ENCODE measurements at regions not wholly inside any gene's neighbourhood (a gene's known extent, or its start where the extent isn't known, plus 50 kb on each side); places are given as distances from the start of the nearest gene placed in this dataset.

DNA sequence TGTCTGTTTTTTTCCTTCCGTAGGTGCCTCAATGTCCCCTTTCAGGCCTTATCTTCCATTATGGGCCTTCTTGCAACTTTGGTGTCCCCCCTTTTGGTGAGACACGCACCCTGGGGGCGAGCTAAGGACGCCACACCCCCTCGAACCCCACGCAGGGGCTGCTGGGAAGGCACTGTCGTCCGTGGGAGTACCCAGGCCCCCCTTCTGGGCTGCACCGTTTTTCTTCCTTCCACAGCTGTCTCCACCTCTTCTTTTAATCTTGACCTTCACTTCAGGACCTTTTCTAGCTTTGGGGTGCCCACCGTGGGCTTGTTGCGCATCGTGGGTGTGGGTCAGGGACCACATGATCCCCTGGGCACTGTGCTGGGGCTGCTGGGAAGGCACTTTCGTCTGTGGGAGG is 271.8 kb downstream of the ALG10 start:
- DNase-seq, result no peak

DNA sequence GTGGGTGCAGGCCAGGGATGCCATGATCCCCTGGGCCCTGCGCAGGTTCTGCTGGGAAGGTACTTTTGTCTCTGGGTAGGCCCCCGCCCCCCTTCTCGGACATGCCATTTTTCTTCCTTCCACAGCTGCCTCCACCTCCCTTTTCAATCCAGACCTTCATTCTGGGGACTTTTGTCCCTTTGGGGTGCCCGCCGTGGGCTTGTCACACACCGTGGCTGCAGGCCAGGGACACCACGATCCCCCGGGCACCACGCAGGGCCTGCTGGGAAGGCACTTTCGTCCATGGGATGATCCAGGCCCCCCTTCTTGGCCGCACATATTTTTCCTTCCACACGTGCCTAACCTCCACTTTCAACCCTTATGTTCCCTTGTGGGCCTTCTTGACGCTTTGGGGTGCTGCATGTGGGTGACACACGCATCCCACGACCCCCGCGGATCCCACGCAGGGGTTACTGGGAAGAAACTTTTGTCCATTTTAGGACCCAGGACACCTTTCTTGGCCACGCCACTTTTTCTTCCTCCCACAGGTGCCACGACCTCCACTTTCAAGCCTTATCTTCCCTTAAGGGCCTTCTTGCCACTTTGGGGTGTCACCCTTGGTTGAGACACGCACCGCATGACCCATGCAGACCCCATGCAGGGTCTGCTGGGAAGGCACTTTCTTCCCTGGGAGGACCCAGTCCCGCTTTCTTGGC is 272.5 kb downstream of the ALG10 start:
- no peak for DNase-seq

DNA sequence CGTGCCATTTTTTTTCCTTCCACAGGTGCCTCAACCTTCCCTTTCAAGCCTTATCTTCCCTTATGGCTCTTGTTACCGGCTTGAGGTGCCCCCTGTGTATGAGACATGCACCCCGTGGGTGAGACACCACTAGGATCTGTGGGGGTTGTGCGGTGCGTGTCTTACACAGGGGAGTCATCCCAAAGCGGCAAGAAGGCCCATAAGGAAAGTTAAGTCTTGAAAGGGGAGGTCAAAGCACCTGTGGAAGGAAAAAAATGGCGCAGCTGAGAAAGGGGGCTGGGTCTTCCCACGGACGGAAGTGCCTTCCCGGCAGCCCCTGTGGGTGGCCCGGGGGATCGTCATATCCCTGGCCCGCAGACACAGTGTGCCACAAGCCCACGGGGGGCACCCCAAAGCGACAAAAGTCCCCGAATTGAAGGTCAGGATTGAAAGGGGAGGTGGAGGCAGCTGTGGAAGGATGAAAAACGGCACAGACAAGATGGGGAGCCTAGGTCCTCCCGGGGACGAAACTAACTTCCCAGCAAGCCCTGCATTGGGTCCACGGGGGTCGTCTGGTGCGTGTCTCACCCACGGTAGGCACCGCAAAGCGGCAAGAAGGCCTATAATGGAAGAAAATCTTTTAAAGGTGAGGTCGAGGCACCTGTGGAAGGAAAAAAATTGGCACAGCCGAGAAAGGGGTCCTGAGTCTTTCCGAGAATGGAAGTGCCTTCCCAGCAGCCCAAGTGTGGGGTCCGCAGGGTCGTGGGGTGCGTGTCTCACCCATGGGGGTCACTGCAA is 273.3 kb downstream of the ALG10 start:
- DNase-seq, result no peak

DNA sequence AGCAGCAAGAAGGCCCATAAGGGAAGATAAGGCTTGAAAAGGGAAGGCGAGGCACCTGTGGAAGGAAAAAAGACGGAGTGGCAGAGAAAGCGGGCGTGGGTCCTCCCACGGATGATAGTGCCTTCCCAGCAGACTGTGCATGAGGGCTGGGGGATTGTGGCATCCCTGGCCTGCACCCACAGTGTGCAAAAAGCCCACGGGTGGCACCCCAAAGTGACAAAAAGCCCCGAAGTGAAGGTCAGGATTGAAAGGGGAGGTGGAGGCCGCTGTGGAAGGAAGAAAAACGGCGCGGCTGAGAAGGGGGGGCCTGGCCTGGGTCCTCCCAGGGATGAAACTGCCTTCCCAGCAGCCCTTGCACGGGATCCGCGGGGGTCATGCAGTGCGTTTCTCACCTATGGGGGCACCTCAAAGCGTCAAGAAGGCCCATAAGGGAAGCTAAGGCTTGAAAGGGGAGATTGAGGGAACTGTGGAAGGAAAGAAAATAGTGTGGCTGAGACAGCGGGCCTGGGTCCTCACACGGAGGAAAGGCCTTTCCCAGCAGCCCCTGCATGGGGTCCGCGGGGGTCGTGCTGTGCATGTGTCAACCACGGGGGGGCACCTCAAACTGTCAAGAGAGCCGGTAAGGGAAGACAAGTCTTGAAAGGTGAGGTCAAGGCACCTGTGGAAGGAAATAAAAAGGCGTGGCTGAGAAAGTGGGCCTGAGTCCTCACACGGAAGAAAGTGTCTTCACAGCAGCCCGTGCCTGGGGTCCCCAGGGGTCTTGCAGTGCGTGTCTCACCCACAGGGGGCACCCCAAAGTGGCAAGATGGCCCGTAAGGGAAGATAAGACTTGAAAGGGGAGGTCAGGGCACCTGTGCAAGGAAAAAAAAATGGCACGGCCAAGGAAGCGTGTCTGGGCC is 274.1 kb downstream of the ALG10 start:
- no peak for DNase-seq

DNA sequence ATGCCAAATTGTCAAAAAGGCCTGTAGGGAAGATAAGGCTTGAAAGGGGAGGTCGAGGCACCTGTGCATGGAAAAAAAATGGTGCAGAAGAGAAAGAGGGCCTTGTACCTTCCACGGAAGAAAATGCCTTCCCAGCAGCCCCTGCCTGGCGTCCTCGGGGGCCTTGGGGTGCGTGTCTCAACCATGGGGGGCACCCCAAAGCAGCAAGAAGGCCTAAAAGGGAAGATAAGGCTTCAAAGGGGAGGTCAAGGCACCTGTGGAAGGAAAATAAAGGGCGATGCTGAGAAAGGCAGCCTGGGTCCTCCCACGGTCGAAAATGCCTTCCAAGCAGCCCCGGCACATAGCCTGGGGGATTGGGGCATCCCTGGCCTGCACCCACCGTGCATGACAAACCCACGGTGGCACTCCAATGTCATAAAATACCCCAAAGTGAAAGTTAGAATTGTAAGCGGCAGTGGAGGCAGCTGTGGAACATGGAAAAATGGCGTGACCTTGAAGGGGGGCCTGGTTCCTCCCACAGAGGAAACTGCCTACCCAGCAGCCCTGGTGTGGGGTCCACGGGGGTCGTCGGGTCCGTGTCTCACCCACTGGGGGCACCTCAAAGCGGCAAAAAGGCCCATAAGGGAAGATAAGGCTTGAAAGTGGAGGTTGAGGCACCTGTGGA is 275.0 kb downstream of the ALG10 start:
- no peak for DNase-seq

DNA sequence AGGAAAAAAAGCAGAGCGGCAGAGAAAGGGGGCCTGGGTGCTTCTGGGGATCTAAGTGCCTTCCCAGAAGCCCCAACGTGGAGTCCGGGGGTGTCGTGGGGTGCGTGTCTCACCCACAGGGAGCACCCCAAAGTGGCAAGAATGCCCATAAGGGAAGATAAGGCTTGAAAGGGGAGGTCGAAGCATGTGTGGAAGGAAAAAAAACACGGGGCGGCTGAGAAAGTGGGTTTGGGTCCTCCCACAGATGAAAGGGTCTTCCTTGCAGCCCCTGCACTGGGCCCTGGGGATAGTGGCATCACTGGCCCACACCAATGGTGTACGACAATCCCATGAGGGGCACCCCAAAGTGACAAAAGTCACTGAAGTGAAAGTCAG is 275.5 kb downstream of the ALG10 start:
- DNase-seq, result no peak

DNA sequence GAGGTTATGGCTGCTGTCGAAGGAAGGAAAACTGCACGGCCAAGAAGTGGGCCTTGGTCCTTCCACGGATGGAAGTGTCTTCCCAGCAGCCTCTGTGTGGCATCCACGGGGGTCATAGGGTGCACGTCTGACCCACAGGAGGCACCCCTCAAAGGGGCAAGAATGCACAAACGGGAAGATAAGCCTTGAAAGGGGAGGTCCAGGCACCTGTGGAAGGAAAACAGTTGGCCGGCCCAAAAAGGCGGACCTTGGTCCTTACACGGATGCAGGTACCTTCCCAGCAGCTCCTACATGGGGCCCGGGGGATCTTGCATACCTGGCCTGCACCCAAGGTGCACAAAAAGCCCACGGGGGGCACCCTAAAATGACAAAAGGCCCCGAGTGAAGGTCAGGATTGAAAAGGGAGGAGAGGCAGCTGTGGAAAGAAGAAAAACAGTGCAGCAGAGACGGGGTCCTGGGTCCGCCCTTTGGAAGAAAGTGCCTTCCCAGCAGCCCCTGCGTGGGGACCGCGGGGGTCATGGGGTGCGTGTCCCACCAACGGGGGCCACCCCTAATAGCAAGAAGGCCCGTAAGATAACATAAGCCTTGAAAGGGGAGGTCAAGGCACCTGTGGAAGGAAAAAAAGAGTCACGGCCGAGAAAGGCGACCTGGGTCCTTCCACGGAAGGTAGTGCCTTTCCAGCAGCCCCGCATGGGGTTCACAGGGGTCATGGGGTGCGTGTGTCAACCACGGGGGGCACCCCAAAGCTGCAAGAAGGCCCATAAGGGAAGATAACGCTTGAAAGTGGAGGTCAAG is 276.1 kb downstream of the ALG10 start:
- DNase-seq, result no peak

DNA sequence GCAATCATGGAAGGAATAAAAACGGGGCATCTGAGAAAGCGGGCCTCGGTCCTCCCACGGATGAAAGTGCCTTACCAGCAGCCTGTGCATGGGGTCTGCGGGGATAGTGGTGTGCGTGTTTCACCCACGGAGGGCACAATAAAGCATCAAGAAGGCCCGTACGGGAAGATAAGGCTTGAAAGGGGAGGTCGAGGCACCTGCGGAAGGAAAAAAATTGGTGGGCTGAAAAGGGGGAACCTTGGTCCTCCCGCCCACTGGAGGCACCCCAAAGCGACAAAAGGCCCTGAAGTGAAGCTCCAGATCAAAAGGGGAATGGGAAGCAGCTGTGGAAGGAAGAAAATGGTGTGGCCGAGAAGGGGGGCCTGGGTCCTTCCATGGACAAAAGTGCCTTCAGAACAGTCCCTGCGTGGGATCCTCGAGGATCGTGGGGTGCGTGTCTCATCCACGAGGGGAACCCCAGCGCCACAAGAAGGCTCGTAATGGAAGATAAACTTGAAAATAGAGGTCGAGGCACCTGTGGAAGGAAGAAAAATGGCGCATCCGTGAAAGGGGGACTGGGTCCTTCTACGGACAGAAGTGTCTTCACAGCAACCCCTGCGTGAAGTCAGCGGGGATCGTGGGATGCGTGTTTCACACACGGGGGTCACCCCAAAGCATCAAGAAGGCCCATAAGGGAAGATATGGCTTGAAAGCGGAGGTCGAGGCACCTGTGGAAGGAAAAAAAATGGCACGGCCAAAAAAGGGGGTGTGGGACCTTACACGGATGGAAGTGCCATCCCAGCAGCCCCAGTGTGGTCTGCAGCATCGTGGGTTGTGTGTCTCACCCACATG is 276.9 kb downstream of the ALG10 start:
- DNase-seq, result no peak

DNA sequence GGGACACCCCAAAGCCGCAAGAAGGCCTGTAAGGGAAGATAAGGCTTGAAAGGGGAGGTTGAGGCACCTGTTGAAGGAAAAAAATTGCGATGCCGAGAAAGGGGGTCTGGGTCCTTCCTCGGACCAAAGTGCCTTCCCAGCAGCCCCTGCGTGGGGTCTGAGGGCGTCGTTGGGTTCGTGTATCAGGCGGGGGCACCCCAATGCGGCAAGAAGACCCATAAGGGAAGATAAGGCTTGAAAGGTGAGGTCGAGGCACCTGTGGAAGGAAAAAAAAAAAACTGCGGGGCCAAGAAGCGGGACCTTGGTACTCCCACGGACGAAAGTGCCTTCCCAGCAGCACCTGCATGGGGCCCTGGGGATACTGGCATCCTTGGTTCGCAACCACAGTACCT is 277.5 kb downstream of the ALG10 start:
- no peak for DNase-seq

DNA sequence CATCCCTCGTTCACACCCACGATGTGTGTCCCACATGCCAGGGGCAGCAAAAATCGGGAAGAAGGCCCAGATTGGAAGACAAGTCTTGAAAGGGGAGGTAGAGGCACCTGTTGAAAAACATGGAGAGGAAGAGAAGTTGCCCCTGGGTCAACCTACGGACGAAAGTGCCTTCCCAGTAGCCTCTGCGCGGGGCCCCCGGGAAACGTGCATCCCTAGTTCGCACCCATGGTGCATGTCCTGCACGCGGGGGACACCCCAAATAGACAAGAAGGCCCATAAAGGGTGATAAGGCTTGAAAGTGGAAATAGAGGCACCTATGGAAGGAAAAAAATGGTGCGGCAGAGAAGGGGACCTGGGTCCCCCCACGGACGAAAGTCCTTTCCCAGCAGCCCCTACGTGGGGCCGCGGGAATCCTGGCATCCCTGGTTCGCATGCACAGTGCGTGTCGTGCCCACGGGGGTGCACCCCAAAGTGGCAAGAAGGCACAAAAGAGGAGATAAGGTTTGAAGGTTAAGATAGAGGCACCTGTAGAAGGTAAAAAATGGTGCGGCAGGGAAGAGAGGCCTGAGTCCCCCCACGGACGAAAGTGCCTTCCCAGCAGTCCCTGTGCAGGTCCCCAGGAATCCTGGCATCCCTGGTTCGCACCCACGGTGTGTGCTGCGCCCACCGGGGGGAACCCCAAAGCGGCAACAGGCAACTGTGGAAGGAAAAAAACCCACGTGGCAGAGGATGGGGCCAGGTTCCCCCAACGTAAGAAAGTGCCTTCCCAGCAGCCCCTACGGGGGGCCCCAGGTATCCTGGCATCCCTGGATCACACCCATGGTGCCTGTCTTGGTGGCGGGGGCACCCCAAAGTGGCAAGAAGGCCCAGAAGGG is 278.3 kb downstream of the ALG10 start:
- DNase-seq, result no peak

DNA sequence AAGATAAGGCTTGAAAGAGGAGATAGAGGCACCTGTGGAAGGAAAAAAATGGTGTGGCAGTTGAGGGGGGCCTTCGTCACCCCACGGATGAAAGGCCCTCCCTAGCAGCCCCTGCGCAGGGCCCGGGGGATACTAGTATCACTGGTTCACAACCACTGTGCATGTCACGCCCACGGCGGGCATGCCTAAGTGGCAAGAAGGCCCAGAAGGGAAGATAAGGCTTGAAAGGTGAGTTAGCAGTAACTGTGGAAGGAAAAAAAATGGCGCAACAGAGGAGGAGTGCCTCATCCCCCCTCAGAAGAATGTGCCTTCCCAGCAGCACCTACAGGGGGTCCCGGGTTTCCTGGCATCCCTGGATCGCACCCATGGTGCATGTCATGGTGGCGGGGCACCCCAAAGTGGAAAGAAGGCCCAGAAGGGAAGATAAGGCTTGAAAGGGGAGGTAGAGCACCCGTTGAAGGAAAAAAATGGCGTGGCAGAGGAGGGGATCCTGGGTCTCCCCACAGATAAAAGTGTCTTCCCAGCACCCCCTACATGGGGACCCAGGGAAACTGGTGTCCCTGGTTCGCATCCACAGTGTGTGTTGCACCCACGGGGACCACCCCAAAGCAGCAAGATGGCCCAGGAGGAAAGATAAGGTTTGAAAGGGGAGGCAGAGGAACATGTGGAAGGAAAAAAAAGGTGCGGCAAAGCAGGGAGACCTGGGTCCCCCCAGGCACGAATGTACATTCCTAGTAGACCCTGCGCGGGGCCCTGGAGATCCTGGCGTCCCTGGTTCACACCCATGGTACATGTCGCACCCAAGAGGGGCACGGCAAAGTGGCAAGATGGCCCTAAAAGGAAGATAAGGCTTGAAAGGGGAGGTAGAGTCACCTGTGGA is 279.2 kb downstream of the ALG10 start:
- DNase-seq, result no peak

DNA sequence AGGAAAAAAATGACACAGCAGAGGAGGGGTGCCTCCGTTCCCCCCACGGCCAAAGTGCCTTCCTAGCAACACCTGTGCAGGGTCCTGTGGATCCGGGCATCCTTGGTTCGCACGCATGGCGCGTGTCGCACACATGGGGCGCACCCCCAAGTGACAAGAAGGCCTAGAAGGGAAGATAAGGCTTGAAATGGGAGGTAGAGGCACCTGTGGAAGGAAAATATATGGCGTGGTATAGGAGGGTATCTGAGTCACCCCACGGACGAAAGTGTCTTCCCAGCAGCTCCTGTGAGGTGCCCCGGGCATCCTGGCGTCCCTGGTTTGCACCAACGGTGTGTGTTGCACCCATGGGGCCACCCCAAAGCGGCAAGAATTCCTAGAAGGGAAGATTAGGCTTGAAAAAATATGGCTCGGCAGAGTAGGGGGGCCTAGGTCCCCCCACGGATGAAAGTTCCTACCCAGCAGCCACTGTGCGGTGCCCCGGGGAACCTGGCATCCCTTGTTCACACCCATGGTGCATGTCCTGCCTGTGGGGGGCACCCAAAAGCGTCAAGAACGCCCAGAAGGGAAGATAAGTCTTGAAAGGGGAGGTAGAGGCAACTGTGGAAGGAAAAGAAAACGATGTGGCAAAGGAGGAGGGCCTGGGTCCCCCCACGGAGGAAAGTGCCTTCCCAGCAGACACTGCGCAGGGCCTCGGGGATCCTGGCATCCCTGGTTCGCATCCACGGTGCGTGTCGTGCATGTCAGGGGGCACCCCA is 280.0 kb downstream of the ALG10 start:
- no peak for DNase-seq

DNA sequence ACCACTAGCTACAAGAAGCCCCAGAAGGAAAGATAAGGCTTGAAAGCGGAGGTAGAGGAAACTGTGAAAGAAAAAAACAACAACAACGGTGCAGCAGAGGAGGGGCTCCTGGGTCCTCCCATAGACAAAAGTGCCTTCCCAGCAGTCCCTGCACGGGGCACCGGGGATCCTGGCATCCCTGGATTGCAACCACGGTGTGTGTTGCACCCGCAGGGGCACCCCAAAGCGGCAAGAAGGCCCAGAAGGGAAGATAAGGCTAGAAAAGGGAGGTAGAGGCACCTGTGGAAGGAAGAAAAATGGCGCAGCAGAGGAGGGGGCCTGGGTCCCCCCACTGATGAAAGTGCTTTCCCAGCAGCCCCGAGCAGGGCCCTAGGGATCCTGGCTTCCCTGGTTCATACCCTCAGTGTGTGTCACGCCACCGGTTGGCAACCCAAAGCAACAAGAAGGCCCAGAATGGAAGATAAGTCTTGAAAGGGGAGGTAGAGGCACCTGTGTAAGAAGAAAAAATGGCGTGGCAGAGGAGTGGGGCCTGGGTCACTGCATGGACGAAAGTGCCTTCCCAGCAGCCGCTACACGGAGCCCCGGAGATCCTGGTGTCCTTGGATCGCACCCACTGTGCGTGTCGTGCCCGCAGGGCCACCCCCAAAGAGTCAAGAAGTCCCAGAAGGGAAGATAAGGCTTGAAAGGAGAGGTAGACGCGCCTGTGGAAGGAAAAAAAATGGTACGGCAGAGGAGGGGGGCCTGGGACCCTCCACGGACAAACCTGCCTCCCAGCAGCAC is 281.0 kb downstream of the ALG10 start:
- DNase-seq, result no peak

DNA sequence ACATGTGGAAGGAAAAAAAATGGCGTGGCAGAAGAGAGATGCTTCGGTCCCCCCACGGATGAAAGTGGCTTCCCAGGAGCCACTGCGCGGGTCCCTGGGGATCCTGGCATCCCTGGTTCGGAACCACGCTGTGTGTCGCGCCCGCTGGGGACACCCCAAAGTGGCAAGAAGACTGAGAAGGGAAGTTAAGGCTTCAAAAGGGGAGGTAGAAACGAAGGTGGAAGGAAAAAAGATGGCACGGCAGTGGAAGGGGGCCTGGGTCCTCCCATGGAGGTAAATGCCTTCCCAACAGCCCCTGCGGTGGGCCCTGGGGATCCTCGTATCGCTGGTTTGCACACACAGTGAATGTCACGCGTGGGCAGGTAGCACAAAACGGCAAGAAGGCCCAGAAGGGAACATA is 281.7 kb downstream of the ALG10 start:
- no peak for DNase-seq

DNA sequence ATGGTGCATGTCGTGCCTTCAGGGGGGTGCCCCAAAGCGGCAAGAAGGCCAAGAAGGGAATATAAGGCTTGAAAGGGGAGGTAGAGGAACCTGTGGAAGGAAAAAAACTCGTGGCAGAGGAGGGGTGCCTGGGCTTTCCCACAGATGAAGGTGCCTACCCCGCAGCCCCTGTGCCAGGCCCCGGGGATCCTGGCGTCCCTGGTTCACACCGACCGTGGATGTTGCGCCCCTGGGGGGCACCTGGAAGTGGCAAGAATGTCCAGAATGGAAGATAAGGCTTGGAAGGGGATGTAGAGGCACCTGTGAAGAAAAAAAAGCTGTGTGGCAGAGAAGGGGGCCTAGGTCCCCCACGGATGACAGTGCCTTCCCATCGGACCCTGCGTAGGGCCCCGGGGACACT is 282.2 kb downstream of the ALG10 start:
- no peak for DNase-seq

DNA sequence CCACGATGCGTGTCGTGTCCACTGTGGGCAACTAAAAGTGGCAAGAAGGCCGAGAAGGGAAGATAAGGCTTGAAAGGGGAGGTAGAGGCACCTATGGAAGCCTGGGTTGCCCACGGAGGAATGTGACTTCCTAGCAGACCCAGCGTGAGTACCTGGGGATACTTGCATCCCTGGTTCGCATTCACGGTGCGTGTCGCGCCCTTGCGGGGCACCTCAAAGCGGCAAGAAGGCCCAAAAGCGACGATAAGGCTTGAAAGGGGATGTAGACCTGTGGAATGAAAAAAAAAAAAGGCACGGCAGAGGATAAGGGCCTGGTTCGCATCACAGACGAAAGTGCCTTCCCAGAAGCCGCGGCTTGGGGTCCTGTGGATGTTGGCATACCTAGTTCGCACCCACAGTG is 282.9 kb downstream of the ALG10 start:
- DNase-seq, result no peak

DNA sequence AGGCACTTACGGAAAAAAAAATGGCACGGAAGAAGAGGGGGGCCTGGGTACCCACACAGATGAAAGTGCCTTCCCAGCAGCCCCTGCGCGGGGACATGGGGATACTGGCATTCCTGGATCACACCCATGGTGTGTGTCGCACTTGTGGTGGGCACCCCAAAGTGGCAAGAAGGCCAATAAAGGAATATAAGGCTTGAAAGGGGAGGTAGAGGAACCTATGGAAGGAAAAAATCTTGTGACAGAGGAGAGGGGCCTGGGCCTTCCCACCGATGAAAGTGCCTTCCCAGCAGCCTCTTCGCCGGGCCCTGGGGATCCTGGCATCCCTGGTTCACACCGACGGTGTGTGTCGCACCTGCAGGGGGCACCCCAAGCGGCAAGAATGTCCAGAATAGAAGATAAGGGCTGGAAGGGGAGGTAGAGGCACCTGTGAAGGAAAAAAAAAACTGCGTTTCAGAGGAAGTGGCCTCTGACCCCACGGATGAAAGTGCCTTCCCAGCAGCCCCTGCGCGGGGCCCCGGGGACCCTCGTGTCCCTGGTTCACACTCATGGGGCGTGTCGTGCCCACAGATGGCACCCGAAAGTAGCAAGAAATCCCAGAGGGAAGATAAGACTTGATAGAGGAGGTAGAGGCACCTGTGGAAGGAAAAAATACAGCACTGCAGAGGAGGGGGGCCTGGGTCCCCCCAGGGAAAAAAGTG is 284.0 kb downstream of the ALG10 start:
- no peak for DNase-seq
